NB4 (cell line): ENCODE measurements at regions not wholly inside any gene's neighbourhood (a gene's known extent, or its start where the extent isn't known, plus 50 kb on each side); places are given as distances from the start of the nearest gene placed in this dataset.

ENCODE experiments used
- CTCF ChIP-seq: IDR thresholded peaks from one replicate; pipeline ENCODE4 v1.5.1; 2012; ENCODE audit warnings: low read depth, low read length
- MAX ChIP-seq: IDR thresholded peaks from 2 replicates; pipeline ENCODE4 v1.6.1; 2011; ENCODE audit warnings: low read depth, low read length
- POLR2A ChIP-seq: IDR thresholded peaks from 2 replicates; pipeline ENCODE4 v1.6.1; 2011; ENCODE audit warnings: mild to moderate bottlenecking; ENCODE audit not compliant: insufficient read length; ENCODE audit errors: extremely low read depth

GRCh38 chr9:99350461-99350860, 128.4 kb downstream of the SEC61B start:
- TF ChIP-seq POLR2A (no peak), CTCF (no peak), MAX (no peak)
